ENCODE measurements at regions not wholly inside any gene's neighbourhood (a gene's known extent, or its start where the extent isn't known, plus 50 kb on each side); places are given as distances from the start of the nearest gene placed in this dataset.

- TF ChIP-seq, protein P1, sequence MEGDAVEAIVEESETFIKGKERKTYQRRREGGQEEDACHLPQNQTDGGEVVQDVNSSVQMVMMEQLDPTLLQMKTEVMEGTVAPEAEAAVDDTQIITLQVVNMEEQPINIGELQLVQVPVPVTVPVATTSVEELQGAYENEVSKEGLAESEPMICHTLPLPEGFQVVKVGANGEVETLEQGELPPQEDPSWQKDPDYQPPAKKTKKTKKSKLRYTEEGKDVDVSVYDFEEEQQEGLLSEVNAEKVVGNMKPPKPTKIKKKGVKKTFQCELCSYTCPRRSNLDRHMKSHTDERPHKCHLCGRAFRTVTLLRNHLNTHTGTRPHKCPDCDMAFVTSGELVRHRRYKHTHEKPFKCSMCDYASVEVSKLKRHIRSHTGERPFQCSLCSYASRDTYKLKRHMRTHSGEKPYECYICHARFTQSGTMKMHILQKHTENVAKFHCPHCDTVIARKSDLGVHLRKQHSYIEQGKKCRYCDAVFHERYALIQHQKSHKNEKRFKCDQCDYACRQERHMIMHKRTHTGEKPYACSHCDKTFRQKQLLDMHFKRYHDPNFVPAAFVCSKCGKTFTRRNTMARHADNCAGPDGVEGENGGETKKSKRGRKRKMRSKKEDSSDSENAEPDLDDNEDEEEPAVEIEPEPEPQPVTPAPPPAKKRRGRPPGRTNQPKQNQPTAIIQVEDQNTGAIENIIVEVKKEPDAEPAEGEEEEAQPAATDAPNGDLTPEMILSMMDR (IDR thresholded peaks at IDR 0.05): no peak
- no peak for TF ChIP-seq POLR2A (IDR thresholded peaks at IDR 0.05)
These were observed 211.8 kb downstream of the RBM26 start for GRCh38 chr13:79194272-79194671.
